OCI-M1 (cell line): ENCODE measurements at regions not wholly inside any gene's neighbourhood (a gene's known extent, or its start where the extent isn't known, plus 50 kb on each side); places are given as distances from the start of the nearest gene placed in this dataset.

Experiments
- DNase-seq: peaks from one replicate; lab custom pipeline; 2025; lab: John Stamatoyannopoulos, UW

- no peak for DNase-seq
These were observed 887.1 kb upstream of the GHITM start for GRCh38 chr10:83252169-83252568.

DNA sequence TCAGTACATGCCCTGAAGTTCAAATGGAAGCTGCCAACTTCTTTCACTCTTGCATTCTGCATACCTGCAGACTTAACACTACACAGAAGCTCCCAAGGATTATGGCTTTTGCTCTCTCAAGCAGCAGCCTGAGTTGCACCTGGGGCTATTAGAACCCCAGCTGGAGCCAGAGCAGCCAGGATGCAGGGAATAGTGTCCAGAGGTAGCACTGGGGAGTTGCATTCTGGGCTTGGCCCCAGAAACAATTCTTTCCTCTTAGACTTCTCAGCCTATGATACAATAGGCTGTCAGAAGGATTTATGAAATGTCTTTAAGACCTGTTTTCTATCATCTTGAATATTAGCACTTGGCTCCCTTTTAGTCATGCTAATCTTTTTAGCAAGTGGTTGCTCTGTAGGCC, 886.7 kb upstream of the GHITM start:
- no peak for DNase-seq

GRCh38 chr10:83253011-83253671, 886.2 kb upstream of the GHITM start:
- DNase-seq = peak; percentile 51

DNA sequence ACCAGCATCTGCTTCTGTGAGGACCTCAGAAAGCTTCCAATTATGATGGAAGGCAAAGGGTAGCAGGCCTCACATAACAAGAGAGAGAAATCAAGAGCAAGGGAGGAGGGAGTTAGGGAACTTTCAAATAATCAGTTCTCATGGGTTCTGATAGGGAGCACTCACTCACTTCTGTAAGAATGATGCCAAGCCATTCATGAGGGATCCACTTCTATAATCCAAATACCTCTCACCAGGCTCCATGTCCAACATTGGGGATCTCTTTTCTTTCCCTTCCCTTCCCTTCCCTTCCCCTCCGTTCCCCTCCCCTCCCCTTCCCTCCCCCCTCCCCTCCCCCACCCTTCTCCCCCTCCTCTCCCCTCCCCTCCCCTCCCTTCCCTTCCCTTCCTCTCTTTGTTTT, 884.6 kb upstream of the GHITM start:
- DNase-seq = no peak

GRCh38 chr10:83262434-83262833, 876.9 kb upstream of the GHITM start:
- no peak for DNase-seq

DNA sequence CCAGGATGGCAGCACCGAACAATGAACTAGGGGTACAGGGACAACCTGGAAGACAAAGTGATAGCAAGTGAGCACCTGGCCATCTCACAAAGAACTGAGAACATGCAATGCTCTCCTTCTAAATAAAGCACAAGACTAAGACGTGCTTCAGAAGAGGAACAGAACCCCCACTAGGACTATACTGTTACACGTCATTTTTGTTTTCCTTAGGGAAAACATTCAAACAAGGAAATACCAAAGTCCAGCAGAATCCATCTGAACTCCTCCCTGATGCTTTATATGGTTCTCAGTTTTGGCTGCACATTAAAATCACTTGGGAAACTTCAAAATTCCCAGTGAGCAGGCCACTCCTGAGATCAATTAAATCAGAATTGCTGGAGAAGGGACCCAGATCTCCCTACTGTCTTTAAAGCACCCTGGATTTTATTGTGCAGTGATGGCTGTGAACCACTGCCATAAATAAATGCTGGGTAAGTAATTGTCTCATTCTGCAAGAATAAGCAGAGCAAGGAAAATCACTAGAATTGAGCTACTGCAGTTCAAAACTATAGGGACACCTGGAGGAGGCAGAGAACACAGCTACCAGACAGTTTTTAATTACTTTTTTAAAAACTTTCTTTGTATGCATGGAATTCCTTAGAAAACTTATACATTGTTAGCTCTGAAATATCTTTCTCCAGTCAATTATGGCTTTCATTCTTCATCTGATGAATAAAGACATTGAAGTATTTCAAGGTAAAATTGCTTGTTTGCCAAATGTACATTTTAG, 866.5 kb upstream of the GHITM start:
- DNase-seq = no peak

- no peak for DNase-seq
These were observed 865.2 kb upstream of the GHITM start for GRCh38 chr10:83274088-83274487.

GRCh38 chr10:83276971-83277370, 862.3 kb upstream of the GHITM start:
- DNase-seq = no peak

DNA sequence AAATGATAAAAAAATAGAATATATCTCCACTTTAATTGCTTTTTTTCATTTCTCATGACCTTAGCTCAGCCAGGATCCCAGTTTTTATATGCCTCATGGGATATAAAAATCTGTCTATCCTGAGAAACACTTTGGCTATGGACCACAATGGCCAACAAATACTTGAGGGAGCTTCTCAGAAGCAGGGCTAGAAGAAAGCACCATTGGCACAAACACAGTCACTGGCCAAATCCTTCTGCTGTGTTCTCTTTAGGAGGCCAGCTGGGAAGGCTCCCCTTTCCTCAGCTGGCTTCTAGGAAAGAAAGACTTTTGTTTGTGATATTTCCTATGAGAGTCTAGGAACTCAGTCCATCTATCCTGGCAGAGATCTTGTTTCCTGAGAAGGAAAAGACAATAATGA, 856.2 kb upstream of the GHITM start:
- no peak for DNase-seq

- DNase-seq = no peak
These were observed 851.9 kb upstream of the GHITM start for GRCh38 chr10:83287374-83287773.

DNA sequence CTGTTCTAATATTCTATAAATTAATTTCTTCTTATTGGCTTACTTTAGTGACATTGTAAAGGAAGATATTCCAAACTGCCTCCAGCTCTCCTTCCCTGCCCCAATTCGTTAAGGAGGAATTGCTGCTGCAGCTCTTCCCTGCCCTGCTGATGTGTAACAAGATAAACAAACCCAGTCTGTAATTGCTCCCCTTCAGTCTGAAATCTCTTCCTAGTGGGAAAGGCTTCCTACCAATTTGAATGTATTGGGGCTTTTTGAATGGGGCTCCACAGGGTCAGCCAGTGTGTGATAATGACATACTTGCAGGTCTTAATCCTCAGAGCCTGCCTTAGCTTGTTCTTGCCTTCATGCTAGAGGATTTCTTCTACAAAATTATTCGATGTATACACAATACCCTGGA, 849.9 kb upstream of the GHITM start:
- DNase-seq = no peak

- DNase-seq = no peak
These were observed 849.4 kb upstream of the GHITM start for GRCh38 chr10:83289948-83290347.

- DNase-seq = no peak
These were observed 837.6 kb upstream of the GHITM start for GRCh38 chr10:83301732-83302131.

DNA sequence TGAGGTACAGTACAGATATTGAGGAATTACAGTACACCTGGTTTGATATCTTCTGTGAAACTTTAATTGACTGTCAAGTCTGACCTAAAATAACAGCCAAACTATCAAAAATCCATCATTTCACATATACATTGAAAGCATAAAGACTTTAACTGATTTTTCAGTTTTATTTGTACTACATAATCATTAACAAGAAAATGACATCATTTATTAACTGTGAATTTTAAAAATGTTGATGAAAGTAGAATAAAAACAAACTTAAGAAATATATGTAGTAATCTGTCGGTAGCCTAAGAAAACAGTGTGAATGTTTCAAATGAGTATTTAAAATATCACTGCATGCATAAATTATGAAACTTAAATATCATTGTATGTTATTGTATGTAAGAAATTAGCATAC, 836.7 kb upstream of the GHITM start:
- no peak for DNase-seq

DNA sequence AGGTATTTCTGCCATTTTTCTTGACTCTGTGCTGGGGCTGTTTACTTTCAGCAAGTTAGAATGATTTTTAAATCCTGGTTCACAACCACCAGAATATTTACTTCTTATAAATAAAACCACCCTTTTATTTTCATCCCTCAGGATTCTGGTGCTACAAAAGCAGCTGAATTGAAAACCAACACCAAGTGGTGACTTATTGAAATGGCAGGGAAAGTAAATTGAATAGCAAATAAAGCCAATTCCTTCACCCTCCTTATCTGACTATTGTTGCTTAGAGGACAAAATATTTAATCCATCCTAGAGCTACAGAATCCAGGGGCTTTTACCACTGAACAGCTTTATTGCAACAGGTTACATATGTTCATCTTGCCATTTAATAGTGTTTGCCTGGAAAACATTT, 828.6 kb upstream of the GHITM start:
- no peak for DNase-seq

- DNase-seq = no peak
These were observed 826.7 kb upstream of the GHITM start for GRCh38 chr10:83312570-83312969.

DNA sequence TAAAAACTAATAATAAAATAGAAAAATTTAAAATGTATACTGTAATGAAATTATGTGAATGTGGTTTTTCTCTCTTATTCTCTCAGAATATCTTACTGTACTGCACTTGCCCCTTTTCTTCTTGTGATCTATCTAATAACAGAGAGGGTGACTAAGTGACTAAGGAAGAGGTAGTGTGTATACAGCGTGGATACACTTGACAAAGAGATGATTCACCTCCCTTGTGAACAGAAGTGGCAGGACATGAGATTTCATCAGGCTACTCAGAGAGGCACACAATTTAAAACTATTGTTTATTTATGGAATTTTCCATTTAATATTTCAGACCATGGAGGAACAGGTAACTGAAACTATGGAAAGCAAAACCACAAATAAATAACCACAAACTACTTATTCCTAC, 806.6 kb upstream of the GHITM start:
- no peak for DNase-seq

DNA sequence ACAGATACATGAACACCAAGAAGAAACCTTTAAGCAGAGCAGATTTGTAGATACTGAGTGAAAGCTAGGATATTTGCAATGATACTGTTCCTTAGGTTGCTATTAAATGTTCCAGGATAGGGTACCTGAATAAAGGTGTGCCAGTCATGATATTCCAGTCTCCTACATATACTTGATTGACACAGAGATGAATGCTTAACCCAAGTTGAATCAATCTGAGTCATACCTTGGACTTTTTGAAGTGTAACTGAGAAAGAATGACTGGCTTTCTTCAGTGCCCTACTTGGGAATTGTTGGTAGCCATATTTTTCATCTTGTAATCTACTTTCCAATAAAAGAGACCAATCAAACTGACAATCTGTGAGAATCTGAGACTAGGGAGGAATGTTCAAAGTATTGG, 805.7 kb upstream of the GHITM start:
- DNase-seq = no peak

GRCh38 chr10:83343676-83344075, 795.6 kb upstream of the GHITM start:
- no peak for DNase-seq

DNA sequence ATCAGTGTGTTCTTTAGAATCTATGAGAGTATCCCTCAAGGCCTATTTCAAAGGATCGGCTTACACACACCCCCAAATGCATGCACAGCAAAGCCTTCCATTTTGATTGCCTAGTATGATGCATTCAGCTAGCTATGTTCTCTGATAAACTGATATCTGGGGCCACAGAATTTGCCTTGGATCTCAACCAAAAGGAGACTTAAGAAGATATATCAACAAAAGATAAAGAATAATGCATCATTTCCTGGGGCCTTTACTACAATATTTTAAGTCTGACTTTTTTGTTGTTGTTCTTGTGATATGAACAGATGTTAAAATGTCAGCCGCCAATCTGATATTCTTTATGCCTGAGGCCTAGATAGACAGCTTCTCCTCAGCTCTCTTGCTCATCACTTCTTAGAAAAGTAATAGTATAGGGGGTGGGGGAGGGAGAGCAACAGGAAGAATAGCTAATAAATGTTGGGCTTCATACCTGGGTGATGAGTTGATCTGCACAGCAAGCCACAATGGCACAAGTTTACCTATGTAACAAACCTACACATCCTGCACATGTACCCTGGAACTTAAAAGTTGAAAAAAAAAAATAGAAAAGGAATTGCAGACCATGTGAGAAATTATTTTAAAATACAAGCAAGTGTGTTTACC, 792.9 kb upstream of the GHITM start:
- DNase-seq = no peak

DNA sequence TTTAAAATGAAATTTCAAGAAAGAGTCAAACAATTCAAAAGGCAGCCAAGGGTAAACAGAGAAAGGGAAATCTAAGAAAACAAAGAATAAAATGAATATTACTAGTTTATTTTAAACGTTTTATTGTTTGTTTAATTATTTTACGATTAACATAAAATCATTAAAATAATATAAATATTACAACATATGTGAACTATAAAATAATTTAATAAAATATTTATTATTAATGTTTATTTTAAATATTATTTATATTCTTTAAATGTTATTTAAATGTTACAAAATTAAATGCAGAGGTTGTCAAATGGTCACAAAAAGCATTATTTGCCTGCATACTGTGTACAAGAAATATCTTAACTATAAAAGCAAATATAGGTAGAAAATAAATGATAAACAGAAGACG, 786.7 kb upstream of the GHITM start:
- DNase-seq = no peak

GRCh38 chr10:83354456-83354855, 784.9 kb upstream of the GHITM start:
- no peak for DNase-seq

- peak; percentile 41 for DNase-seq
These were observed 782.3 kb upstream of the GHITM start for GRCh38 chr10:83357004-83357403.
